SK-MEL-5 (cell line): ENCODE measurements at regions not wholly inside any gene's neighbourhood (a gene's known extent, or its start where the extent isn't known, plus 50 kb on each side); places are given as distances from the start of the nearest gene placed in this dataset.

ENCODE experiments used
- DNase-seq: peaks from one replicate; pipeline ENCODE4 v3.0.0-alpha.2; 2016; ENCODE audit warnings: low read depth, low spot score
- in situ Hi-C: cut with HindIII; loops from 2 replicates; pipeline ENCODE4 v1.10.0; 2016; ENCODE audit warnings: low sequenced_read_pairs, high pct_unique_total_duplicates, low pct_unique_long_range_greater_than_20kb

DNA sequence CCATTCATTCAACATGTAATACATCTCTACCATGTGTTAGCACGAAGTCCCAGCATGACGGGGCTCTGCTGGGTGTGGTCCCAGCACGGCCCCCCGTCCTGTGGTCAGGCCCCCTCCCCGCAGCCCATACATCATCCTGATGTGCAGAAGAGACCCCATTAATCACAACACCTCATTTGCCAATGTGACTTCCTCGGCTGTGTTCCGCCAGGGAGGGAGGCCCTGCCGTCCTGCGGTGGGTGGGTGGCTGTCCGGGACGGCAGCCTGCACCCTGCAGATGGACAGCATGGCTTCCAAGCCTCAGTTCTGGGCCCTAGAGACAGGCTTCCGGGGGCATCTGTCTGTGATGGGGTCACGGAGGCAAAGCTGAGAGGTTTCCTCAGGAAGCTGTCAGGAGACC lies 254.0 kb downstream of the CYP26B1 start:
- DNase-seq = no peak
- in situ Hi-C loops = no loop called here

DNA sequence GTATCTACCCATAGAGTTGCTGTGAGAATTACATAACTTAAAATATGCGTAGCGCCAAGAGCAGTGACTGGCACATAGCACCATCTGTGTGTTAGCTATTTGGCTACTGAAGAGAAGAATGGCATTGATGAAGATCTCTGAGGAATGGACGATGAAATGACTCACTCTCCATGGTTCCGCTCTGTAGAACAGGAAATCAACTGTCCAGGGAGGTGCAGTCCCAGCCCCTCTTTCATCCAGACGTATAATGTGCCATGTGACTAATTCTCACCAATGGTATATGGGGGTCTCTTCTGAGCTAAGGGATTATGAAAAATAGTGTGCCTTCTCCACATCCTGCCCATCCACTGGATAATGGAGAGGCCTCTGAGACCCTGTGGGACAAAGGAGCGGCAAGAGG lies 254.8 kb downstream of the CYP26B1 start:
- in situ Hi-C loops = no loop called here
- peak; percentile 47 for DNase-seq

DNA sequence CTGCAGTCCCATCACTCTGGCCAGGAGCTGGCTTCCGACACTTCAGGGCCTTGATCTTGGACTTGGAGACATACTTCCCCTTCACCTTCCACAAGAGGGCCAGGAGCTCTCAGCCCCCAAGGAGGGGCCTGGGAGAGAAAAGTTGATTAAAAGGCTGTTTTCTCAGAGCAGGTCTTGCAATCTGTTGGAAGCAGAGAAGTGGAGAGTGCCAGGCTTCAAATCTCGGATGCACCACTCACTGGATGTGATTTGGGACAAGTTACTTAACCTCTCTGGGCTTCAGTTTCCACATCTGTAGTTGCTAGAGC lies 255.3 kb downstream of the CYP26B1 start:
- in situ Hi-C loops = no loop called here
- DNase-seq = no peak

DNA sequence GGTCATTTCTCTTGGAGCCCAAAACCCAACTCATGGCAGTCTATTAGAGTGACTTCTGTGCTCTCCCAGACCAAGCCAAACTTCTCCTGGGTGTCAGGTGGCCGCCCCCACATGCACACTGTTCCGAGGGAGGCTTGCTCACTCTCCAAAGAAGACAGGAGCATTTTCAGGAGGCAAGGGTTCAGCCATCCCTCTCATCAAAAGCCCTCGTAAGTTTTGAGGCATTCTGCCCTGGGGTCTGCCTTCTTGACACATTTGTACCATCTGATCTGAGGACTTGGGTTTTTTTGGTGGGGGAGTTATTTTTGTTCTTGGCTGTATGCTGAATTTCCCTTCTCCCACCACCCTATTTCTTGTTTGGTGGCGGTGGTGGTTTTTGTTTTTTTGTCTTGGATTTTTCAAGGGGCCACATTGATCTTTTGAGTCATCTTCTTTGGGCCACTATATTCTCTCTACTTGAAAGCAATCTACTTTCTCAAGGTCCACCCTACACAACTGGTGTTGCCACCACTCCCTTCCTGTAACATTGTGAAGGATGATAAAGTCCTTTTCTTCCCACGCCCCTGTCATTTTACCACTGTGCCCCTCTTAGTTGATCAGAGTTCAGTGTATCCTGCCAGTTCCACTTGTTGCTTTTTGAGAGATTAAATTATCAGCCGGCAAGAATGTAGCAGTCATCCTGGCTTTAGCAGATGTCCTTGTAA lies 255.8 kb downstream of the CYP26B1 start:
- DNase-seq = no peak
- in situ Hi-C loops = no loop called here

DNA sequence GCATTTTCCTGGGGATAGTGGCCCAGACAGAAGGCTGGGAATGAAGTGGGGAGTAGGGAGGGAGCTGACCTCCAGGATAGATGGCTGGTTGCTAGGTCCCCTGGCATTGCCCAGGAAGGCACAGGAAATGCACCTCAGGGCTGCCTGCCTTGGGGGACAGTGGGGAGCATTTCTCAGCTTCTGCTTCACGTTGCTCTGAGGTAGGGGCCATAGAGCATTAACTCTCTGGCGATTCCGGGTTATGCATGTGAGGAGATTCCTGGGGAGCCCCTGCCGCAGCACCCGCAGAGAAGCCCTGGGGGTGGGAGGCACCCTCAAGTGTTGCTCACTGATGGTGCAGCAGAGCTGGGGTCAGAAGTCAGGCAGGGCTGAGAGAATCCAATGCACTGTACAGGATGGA lies 256.5 kb downstream of the CYP26B1 start:
- no peak for DNase-seq
- in situ Hi-C loops = no loop called here

DNA sequence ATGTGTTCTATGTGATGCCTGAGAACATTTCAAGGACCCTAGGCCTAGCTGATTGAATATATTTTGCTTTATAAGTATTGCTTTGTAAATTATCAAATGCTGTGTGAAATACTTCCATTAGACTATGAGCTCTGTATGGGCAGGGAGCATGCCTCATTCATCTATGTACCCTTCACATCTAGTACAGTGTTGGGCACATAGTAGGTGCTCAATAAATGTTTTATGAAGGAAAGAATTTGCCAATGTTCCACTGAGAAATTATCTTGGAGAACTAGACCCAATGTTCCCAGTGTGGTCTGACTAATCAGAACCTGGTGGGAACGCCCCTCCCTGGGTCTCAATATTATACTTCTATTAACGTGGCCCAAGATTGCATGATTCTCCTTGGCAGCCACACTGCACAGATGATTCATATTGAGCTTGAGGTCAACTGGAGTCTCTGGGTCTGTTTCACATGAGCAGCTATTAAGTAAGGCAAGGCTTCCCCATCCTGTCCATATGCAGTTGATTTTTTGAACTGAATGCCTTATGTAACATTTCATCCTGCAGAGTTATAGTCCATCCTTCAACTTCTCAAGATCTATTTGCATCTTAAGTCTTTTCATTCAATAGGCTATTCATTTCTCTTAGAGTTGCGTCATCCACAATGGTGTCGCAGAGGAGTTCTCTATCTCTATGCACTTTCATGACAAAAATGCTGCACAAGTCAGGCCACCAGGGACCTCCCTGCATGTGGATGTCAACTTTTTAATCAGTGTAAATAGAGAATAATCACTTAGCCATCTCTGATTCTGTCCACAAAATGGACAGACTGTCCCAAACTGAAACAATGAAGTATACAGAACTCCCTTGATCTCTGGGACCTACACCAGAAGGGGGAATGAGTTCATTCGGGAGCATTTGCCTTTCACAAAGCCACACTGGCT lies 257.6 kb downstream of the CYP26B1 start:
- in situ Hi-C loops = no loop called here
- DNase-seq = peak; percentile 40

DNA sequence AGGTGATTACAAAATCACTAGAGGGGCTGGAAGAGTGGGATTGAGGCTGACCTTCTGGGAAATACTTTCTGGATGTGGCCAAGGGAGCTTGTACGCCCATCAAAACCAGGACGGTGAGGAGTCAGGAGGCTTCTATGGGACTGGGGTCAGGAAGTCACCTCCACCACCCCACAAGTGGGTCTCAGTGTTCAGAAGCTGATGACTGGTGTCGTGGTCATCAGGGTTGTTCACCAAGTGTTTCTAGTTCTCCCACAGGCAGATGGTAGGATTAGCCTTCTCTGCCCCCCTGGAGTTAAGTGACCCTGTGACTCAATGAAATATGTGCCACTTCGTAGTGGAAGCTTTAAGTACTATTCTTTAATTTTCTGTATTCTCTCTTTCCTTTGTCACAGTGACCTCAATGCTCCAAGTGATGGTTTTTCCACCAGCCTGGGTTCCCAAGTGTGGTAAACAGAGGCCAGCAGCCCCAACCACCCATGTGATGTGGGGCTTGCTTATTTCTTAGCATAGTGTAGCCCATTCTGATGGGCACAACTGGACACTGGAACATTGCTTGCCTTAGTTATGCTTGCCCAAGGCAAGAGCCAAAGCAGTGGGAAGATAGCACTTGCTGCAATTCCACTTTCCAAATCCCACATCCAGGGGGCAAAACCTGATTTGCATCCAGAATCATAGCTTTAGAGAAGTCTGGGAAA lies 258.8 kb downstream of the CYP26B1 start:
- no peak for DNase-seq

DNA sequence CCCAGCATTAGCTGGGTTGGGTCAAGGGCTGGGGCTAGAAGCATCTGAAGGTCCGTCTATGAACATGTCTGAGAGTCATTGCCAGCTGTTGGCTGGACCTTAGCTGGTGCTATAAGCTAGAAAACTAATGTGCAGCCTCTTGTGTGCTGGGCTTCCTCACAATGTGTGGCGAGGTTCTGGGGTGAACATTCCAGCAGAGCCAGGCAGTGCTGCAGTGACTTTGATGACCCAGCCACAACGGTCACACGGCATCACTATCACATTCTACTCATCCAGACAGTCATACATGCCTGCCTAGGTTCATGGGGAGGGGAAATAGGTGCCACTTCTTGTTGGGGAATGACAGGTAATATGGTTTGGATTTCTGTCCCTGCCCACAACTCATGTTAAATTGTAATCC lies 260.5 kb downstream of the CYP26B1 start:
- DNase-seq = no peak
- in situ Hi-C loops = no loop called here

More for the DNA sequence above, 258.8 kb downstream of the CYP26B1 start:
- in situ Hi-C loops = no loop called here

DNA sequence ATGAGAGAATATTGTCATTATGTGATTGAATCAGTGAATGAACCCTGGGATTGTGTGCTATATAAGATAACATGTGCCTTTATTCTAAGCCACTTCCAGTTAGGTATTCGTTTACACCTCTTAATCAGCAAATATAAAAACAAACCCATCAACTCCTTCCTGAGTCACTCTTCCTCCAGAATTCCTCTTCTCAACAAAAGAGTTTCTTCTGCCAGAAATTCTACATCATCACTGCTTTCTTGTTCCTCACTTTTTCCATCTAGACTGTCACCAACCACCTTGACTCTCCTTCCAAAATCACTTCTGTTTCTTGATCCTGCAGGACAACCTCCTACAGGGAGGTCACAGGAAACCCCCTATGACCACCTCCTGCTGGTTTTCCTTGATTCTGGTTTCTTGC lies 261.4 kb downstream of the CYP26B1 start:
- in situ Hi-C loops = no loop called here
- DNase-seq = no peak

DNA sequence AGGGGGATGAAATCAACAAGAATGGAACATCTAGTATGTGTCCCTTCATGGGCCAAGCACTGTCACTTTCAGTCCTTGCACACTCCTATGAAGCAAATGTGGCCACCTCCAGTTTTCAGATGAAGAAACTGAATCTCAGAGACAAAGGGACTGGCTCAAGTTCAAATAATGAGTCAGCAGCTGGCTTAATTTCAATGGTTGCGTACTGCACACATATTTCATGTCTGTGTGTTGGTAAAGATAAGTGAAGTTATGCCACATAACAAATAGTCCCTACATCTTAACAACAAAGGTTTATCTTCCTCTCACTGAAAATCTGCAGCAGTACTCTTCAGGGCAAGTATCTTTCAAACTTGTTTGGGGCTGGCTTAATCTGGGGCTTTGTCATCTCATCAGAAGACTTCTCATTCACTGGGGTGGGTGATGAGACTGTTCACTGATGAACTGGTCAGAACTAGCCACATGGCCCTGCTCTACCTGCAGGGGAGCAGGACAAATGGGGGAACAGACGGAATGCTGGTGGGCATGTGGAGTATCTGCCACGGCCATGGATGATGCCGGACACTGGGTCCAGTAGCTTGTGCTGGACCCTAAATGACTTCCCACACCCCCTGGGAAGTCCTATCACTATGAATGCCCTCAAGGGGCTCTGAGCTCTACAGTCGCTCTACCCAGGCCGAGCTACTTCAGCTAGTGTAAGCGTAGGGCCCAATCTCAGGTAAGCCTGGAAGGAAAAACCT lies 263.2 kb downstream of the CYP26B1 start:
- no peak for DNase-seq
- in situ Hi-C loops = no loop called here

DNA sequence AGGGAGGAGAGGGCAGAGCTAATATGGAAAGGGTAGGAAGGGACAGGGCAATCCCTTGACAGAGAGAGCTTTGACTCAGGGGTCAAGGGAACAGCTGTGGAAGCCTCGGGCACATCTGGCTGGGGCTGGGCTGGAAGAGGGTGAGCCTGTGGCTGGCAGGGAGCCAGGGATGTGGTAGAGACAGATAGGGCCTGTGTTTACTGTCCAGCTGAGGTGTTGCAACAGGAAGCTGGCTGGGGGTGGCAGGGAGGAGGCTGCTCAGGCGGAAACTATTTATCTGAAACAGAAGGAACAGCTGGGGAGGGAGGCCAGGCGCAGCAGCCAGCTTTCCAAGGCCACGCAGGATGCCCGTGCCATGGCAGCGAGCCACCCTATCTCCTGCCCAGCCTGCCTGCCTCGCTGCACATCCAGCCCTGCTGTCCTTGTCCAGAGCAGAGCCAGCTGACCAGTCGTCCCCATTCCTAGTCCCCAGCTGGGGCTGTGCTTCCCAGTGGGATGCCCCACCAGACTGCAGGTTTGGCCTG lies 264.7 kb downstream of the CYP26B1 start:
- DNase-seq = peak; percentile 91
- in situ Hi-C loops = no loop called here

DNA sequence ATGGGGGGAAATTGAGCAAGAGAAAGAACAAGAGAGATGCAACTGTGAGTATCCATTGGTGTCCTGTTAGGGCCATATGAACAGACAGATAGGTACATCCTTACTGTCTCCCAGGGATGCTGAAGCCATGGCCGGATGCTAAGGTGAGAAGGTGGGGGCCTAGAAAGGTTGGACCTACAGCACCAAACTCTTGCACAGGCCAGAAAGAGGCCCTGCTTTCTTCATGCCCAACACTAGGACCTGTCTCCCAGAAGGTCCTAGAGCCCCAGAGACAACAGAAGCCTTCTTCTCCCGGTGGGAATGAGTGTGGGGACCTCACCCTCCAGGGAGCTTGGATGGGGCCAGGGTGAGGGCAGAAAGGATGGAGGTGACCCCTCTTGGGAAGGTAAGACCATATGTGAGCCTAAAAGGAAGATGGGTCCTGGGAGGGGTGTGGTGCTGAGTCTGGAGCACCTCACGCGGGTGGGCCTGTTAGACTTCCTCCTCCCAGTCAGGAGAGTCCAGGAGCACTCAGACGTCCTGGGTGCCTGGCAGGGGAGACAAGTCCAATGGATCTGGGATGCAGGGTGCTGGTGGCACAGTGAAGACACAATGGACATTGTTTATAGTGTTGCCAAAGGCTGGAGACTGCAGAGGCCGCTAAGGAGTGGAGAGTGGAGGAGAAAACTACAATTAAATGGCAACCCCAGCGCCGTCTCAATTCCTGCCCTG lies 265.3 kb downstream of the CYP26B1 start:
- in situ Hi-C loops = no loop called here
- DNase-seq = no peak

DNA sequence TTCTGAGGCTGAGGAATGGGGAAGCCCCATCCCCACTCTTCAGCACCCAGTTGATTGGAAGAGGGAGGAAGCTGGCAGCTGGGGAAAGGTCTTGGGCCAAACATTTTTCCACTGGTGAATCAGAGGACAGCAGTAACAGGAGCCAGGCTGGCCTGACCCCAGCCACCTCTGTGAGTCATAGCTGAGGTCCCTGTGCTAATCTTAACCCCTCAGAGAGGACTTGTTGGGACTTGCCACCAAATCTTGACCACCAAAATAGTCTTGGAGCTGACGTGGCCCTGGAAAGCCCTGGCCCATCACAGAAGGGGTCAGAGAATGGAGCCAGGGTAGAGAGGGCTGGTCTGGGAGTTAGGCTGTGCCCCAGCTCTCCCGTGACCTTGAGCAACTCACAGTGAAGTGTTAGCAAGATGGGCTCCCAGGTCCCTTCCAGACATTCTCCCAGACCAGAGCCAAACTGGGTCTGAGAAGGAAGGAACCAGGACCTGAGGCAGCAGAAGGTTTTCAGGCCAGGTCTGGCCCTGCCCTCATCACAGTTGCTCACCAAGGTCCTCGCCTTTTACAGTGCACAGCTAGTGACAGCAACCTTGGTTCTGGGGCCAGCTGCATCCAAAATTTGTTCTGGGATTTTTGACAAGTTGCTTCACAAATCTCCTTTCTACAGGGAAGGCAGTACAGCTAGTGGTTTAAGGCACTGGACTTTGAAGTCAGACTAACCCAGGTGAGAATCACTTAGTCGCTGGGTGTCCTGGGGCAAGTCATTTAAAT lies 266.6 kb downstream of the CYP26B1 start:
- in situ Hi-C loops = no loop called here
- DNase-seq = no peak

DNA sequence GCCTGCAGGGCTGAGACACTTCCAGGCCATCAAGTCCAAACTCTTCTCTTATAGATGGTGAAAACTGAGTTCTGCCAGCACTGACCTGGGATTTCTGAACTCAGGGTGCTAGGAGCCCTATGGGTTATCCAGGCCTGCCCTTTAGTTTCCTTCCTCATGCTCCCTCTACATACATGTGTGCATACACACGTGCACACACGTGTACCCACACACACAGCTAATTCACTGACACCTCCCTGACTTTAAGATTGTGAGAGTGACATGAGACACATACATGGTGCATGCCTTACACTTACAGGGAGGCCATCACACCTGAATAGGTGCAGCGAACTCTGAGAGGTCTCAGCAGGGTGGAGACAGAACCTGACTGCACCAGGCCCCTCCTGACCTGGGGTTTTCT lies 267.4 kb downstream of the CYP26B1 start:
- in situ Hi-C loops = no loop called here
- DNase-seq = no peak

DNA sequence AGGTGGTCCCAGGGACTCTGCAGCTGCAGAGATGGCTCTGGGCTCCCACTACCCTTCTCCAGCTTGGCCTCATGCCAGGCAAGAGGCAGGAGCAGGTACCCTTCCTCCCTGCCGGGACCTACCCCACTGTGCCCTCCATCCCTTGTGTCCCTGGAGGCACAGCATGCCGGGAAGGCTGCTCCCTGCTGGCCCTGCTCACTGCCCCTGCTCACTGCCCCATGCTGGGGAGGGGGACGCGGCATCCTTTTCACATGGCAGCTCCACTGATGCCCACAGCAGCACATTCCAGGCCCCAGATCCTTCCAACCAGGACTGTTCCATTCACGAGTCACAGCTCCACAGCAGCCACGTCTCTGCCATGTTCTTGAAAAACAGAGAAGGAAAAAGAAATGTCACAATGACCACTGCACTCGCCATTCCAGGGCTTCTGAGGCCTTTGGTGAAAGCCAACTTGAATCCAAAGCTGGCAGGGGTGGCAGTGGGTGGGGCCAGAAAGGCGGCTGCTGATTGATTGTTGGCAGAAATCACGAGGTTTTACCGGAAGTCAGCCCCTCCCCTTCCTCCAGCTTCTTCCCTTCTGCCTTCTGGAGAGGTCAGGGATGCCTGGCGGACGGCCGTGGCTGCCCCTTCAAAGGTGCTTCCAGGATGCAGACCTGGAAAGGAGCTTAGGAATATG lies 268.0 kb downstream of the CYP26B1 start:
- in situ Hi-C loops = no loop called here
- no peak for DNase-seq
